H1 (cell line): ENCODE measurements at regions not wholly inside any gene's neighbourhood (a gene's known extent, or its start where the extent isn't known, plus 50 kb on each side); places are given as distances from the start of the nearest gene placed in this dataset.

Source experiments
- CTCF ChIA-PET: fragments of 300-600 bp; sonication (Branson Sonifier 250); formaldehyde crosslinking; loops from one replicate; lab custom pipeline; 2021; ENCODE audit not compliant: partially characterized antibody; lab: Charles Lee
- POLR2A ChIA-PET: fragments of 300-600 bp; sonication (Branson Sonifier 250); formaldehyde crosslinking; loops from one replicate; lab custom pipeline; 2021; ENCODE audit warnings: inconsistent platforms; ENCODE audit not compliant: partially characterized antibody; lab: Charles Lee
- DNase-seq, 2 experiments: peaks; one replicate each; pipeline versions ENCODE4 v3.0.0 to v3.0.0-alpha.2; 2010 to 2022; ENCODE audit warnings: low spot score in 2 of 2, low read depth in 1 of 2, mixed read lengths in 1 of 2
- FAIRE-seq: peaks from 2 replicates; lab custom pipeline; 2011; peaks lifted over from hg19 to GRCh38; lab: Jason Lieb, UNC
- H2AFZ ChIP-seq: 2 replicates; pipeline ENCODE4 v1.8.1; 2012; ENCODE audit warnings: low read length, inconsistent platforms
- H2AK5ac ChIP-seq: 2 replicates; pipeline ENCODE4 v1.6.1; 2013; ENCODE audit warnings: low read depth, low read length
- H2BK120ac ChIP-seq: replicated peaks from 2 replicates; pipeline ENCODE3; 2013; ENCODE audit warnings: low read depth, low read length, inconsistent platforms
- H2BK12ac ChIP-seq: 2 replicates; pipeline ENCODE4 v1.6.1; 2013; ENCODE audit warnings: low read depth, low read length
- H2BK15ac ChIP-seq: 2 replicates; pipeline ENCODE4 v1.6.1; 2013; ENCODE audit warnings: low read length
- H2BK20ac ChIP-seq: 2 replicates; pipeline ENCODE4 v1.6.1; 2013; ENCODE audit warnings: low read length
- H2BK5ac ChIP-seq: 2 replicates; pipeline ENCODE4 v1.6.1; 2013; ENCODE audit warnings: low read depth, low read length
- H3K14ac ChIP-seq: 2 replicates; pipeline ENCODE4 v1.6.1; 2013; ENCODE audit warnings: inconsistent platforms; ENCODE audit not compliant: insufficient read length
- H3K18ac ChIP-seq: 2 replicates; pipeline ENCODE4 v1.6.1; 2013; ENCODE audit warnings: low read length; ENCODE audit errors: extremely low read depth
- H3K23ac ChIP-seq: 2 replicates; pipeline ENCODE4 v1.6.1; 2013; ENCODE audit warnings: inconsistent platforms; ENCODE audit not compliant: insufficient read length
- H3K23me2 ChIP-seq: 2 replicates; pipeline ENCODE4 v1.6.1; 2013; ENCODE audit warnings: low read depth, low read length
- H3K27ac ChIP-seq: 2 replicates; pipeline ENCODE4 v1.6.1; 2011; ENCODE audit warnings: low read depth, low read length, inconsistent platforms
- H3K27me3 ChIP-seq, 4 experiments: replicated peaks in 1 of 4; 1 replicate in 1 of 4; 2 replicates in 3 of 4; pipeline versions ENCODE4 v1.6.1 to v1.8.1; 2011 to 2013; ENCODE audit warnings: low read length in 3 of 4, mild to moderate bottlenecking in 3 of 4, inconsistent platforms in 2 of 4, mixed read lengths in 2 of 4, moderate library complexity in 1 of 4; ENCODE audit not compliant: control insufficient read depth in 3 of 4, insufficient read depth in 3 of 4; ENCODE audit errors: extremely low read depth in 1 of 4
- H3K36me3 ChIP-seq, 4 experiments: 2 replicates each; pipeline versions ENCODE4 v1.6.1 to v1.8.1; 2011 to 2013; ENCODE audit warnings: mild to moderate bottlenecking in 4 of 4, low read length in 3 of 4, moderate library complexity in 2 of 4, control low read depth in 1 of 4, inconsistent platforms in 1 of 4; ENCODE audit not compliant: insufficient read depth in 4 of 4, control insufficient read depth in 2 of 4
- H3K4ac ChIP-seq: replicated peaks from 2 replicates; pipeline ENCODE3; 2013; ENCODE audit warnings: low read length, low read depth, mixed read lengths, inconsistent platforms; ENCODE audit not compliant: insufficient read length
- H3K4me1 ChIP-seq, 4 experiments: replicated peaks in 1 of 4; 1 replicate in 1 of 4; 2 replicates in 3 of 4; pipeline versions ENCODE4 v1.6.1 to v1.8.1; 2011 to 2013; ENCODE audit warnings: low read length in 3 of 4, inconsistent platforms in 2 of 4, mixed read lengths in 1 of 4; ENCODE audit not compliant: insufficient read depth in 4 of 4, control insufficient read depth in 3 of 4
- H3K4me2 ChIP-seq, 2 experiments: 2 replicates each; pipeline versions ENCODE4 v1.6.1 to v1.8.1; 2011 to 2013; ENCODE audit warnings: low read depth in 2 of 2, low read length in 2 of 2, control low read depth in 1 of 2, inconsistent platforms in 1 of 2, mild to moderate bottlenecking in 1 of 2; ENCODE audit not compliant: insufficient read depth in 1 of 2
- H3K4me3 ChIP-seq, 4 experiments: fragments of 200-600, 300-600 bp in 1 of 4; sonication (generic), shearing (Covaris generic), sonication (Bioruptor Twin) in 1 of 4; 2 replicates each; pipeline versions ENCODE4 v1.5.1 to v1.8.1; 2011 to 2016; ENCODE audit warnings: low read length in 4 of 4, low read depth in 3 of 4, control low read depth in 2 of 4, inconsistent platforms in 2 of 4, mild to moderate bottlenecking in 2 of 4, mixed read lengths in 1 of 4, moderate library complexity in 1 of 4; ENCODE audit not compliant: insufficient read depth in 2 of 4; ENCODE audit errors: extremely low read depth in 1 of 4
- H3K56ac ChIP-seq: replicated peaks from 2 replicates; pipeline ENCODE3; 2013; ENCODE audit warnings: low read depth, mild to moderate bottlenecking, mixed read lengths, low read length, inconsistent platforms; ENCODE audit not compliant: insufficient read length
- H3K79me1 ChIP-seq: 2 replicates; pipeline ENCODE4 v1.6.1; 2013; ENCODE audit warnings: low read depth, low read length, control low read depth
- H3K79me2 ChIP-seq, 2 experiments: 2 replicates each; pipeline versions ENCODE4 v1.6.1 to v1.8.1; 2012 to 2013; ENCODE audit warnings: low read length in 2 of 2, mild to moderate bottlenecking in 2 of 2, inconsistent platforms in 1 of 2; ENCODE audit not compliant: insufficient read depth in 2 of 2, control insufficient read depth in 1 of 2
- H3K9ac ChIP-seq, 4 experiments: replicated peaks in 1 of 4; 1 replicate in 1 of 4; 2 replicates in 3 of 4; pipeline versions ENCODE4 v1.6.1 to v1.8.1; 2011 to 2013; ENCODE audit warnings: low read depth in 3 of 4, low read length in 3 of 4, control low read depth in 2 of 4, mild to moderate bottlenecking in 2 of 4, moderate library complexity in 2 of 4, inconsistent platforms in 1 of 4; ENCODE audit errors: extremely low read depth in 1 of 4
- H3K9me3 ChIP-seq, 2 experiments: 2 replicates each; pipeline versions ENCODE4 v1.6.1 to v1.8.1; 2012 to 2013; ENCODE audit warnings: mild to moderate bottlenecking in 2 of 2, moderate library complexity in 2 of 2, control low read depth in 1 of 2, inconsistent platforms in 1 of 2, low read depth in 1 of 2, low read length in 1 of 2, mixed read lengths in 1 of 2; ENCODE audit not compliant: insufficient read depth in 2 of 2
- H4K20me1 ChIP-seq, 2 experiments: replicated peaks in 1 of 2; 2 replicates each; pipeline versions ENCODE3 to v1.8.1; 2011 to 2013; ENCODE audit warnings: inconsistent platforms in 2 of 2, low read length in 2 of 2, mild to moderate bottlenecking in 1 of 2; ENCODE audit not compliant: insufficient read depth in 2 of 2, control insufficient read depth in 1 of 2
- H4K5ac ChIP-seq: 2 replicates; pipeline ENCODE4 v1.6.1; 2013; ENCODE audit warnings: low read length, low read depth, mixed read lengths, inconsistent platforms; ENCODE audit not compliant: insufficient read length
- H4K8ac ChIP-seq: 2 replicates; pipeline ENCODE4 v1.8.0; 2013; ENCODE audit warnings: mild to moderate bottlenecking, moderate library complexity, low read length, inconsistent platforms; ENCODE audit not compliant: insufficient read depth; ENCODE audit errors: extremely low read depth
- H4K91ac ChIP-seq: replicated peaks from 2 replicates; pipeline ENCODE3; 2013; ENCODE audit warnings: low read length, mixed read lengths, inconsistent platforms; ENCODE audit not compliant: insufficient read length
- BRCA1 ChIP-seq: IDR thresholded peaks from 2 replicates; pipeline ENCODE4 v1.6.1; 2012; ENCODE audit warnings: low read depth, low read length, improper control_type of control experiment
- CEBPB ChIP-seq: IDR thresholded peaks from 2 replicates; pipeline ENCODE4 v1.6.1; 2012; ENCODE audit warnings: low read depth, low read length
- EP300 ChIP-seq, 2 experiments: IDR thresholded peaks; 1 replicate in 1 of 2; 2 replicates in 1 of 2; pipeline ENCODE4 v1.6.1; 2011 to 2012; ENCODE audit warnings: low read depth in 2 of 2, low read length in 2 of 2, mild to moderate bottlenecking in 2 of 2, borderline replicate concordance in 1 of 2, inconsistent platforms in 1 of 2, moderate library complexity in 1 of 2
- SP2 ChIP-seq: IDR thresholded peaks from 2 replicates; pipeline ENCODE4 v1.6.1; 2012; ENCODE audit warnings: mild to moderate bottlenecking, low read length, inconsistent platforms
- WGBS, 2 experiments: shearing (Covaris generic) in 1 of 2; methylation state at CpG; one replicate each; pipeline versions ENCODE4 v1.1.6 to v1.1.7; 2013 to 2015; ENCODE audit warnings: low lambda C conversion rate in 2 of 2, mixed read lengths in 2 of 2, inconsistent platforms in 1 of 2, low coverage in 1 of 2, missing lambda C conversion rate in 1 of 2; ENCODE audit not compliant: insufficient replicate concordance in 2 of 2, insufficient coverage in 1 of 2, insufficient read length in 1 of 2; ENCODE audit errors: extremely low coverage in 1 of 2, missing lambda C conversion rate in 1 of 2; 5-methylcytosine and 5-hydroxymethylcytosine counted together
- TF ChIP-seq, protein P1 (sequence below): IDR thresholded peaks from 2 replicates; pipeline ENCODE4 v1.6.1; 2011; ENCODE audit warnings: low read depth, mild to moderate bottlenecking, low read length; ENCODE audit not compliant: insufficient read depth

GRCh38 chr21:20260124-20260523, 738.1 kb upstream of the NCAM2 start:
- 100% methylated on average over 1 of the region's 1 CpG; no CpG with 5 or more reads in 1 of the 2 experiments for WGBS, 2 experiments
- no peaks in the 10 kb centered on the region for H3K79me2 ChIP-seq
- H3K36me3 ChIP-seq = no peaks in the 10 kb centered on the region
- no peaks in the 10 kb centered on the region for H3K23me2 ChIP-seq
- no peak overlapping the region for H3K4me2 ChIP-seq
- H2AK5ac ChIP-seq = no peak overlapping the region
- no peak overlapping the region for H2BK12ac ChIP-seq
- H4K5ac ChIP-seq = no peak overlapping the region
- FAIRE-seq (no peak), DNase-seq (no peak)
- H3K9me3 ChIP-seq = no peaks in the 10 kb centered on the region
- H2BK20ac ChIP-seq = no peak overlapping the region
- H3K4me3 ChIP-seq = no peak overlapping the region
- H3K56ac ChIP-seq = no peak overlapping the region
- no peak overlapping the region for H4K91ac ChIP-seq
- no peak overlapping the region for H4K8ac ChIP-seq
- H2AFZ ChIP-seq = no peak overlapping the region
- no peak overlapping the region for H2BK5ac ChIP-seq
- no peaks in the 10 kb centered on the region for H4K20me1 ChIP-seq
- no peaks in the 10 kb centered on the region for H3K79me1 ChIP-seq
- no peak overlapping the region for H2BK120ac ChIP-seq
- H3K27ac ChIP-seq = no peak overlapping the region
- H3K4ac ChIP-seq = no peak overlapping the region
- POLR2A ChIA-PET = interaction anchor here (1.1 kb wide), 1 partner anchor 10 kb away, joined by 3 read pairs; no protein-coding TSS in a partner anchor
- no peak overlapping the region for H2BK15ac ChIP-seq
- H3K4me1 ChIP-seq = no peaks in the 10 kb centered on the region
- H3K9ac ChIP-seq = no peak overlapping the region
- no peaks in the 10 kb centered on the region for H3K27me3 ChIP-seq
- CTCF ChIA-PET = no interaction called here
- no peak overlapping the region for H3K23ac ChIP-seq
- H3K14ac ChIP-seq = no peak overlapping the region
- no peak overlapping the region for H3K18ac ChIP-seq
- TF ChIP-seq BRCA1 = no peak
- no peak for TF ChIP-seq EP300 (IDR thresholded peaks at IDR 0.05; ENCODE audit: borderline replicate concordance in 1 of 2, low read depth in 2 of 2, low read length in 2 of 2)
- TF ChIP-seq, protein P1, sequence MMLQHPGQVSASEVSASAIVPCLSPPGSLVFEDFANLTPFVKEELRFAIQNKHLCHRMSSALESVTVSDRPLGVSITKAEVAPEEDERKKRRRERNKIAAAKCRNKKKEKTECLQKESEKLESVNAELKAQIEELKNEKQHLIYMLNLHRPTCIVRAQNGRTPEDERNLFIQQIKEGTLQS = no peak
- TF ChIP-seq SP2 = no peak
- TF ChIP-seq CEBPB = no peak
